Duodenal mucosa (tissue), 2 donors: ENCODE measurements at regions not wholly inside any gene's neighbourhood (a gene's known extent, or its start where the extent isn't known, plus 50 kb on each side); places are given as distances from the start of the nearest gene placed in this dataset.

Source experiments
- H3K27ac ChIP-seq: one replicate; pipeline ENCODE4 v1.7.0; 2013; ENCODE audit warnings: low read depth, low read length
- H3K27me3 ChIP-seq, 2 donors: one replicate each; pipeline ENCODE4 v1.7.0; 2013; ENCODE audit warnings: low read length in 2 of 2, control low read depth in 1 of 2; ENCODE audit not compliant: insufficient read depth in 2 of 2, control insufficient read depth in 1 of 2
- H3K36me3 ChIP-seq, 2 donors: one replicate each; pipeline ENCODE4 v1.7.0; 2013; ENCODE audit warnings: low read length in 2 of 2, control low read depth in 1 of 2; ENCODE audit not compliant: insufficient read depth in 2 of 2, control insufficient read depth in 1 of 2
- H3K4me1 ChIP-seq, 2 donors: one replicate each; pipeline ENCODE4 v1.7.0; 2013; ENCODE audit warnings: low read length in 2 of 2, control low read depth in 1 of 2; ENCODE audit not compliant: insufficient read depth in 2 of 2, control insufficient read depth in 1 of 2
- H3K4me3 ChIP-seq, 2 donors: one replicate each; pipeline ENCODE4 v1.7.0; 2013; ENCODE audit warnings: low read length in 2 of 2, low read depth in 1 of 2
- H3K9ac ChIP-seq, 2 donors: one replicate each; pipeline ENCODE4 v1.7.0; 2013; ENCODE audit warnings: low read length in 2 of 2, low read depth in 1 of 2
- H3K9me3 ChIP-seq, 2 donors: one replicate each; pipeline ENCODE4 v1.7.0; 2013; ENCODE audit warnings: low read length in 2 of 2, control low read depth in 1 of 2; ENCODE audit not compliant: control insufficient read depth in 1 of 2

GRCh38 chr2:129870685-129871241 is 108.7 kb upstream of the RAB6C start:
- no peaks in the 10 kb centered on the region for H3K9me3 ChIP-seq

GRCh38 chr2:129872446-129872845 is 107.0 kb upstream of the RAB6C start:
- H3K36me3 ChIP-seq, result no peaks in the 10 kb centered on the region
- no peaks in the 10 kb centered on the region for H3K9me3 ChIP-seq
- peaks cover 7 to 8% of the 10 kb centered on the region in 2 donors for H3K4me1 ChIP-seq
- H3K27ac ChIP-seq, result no peak overlapping the region
- no peak overlapping the region for H3K4me3 ChIP-seq
- no peaks in the 10 kb centered on the region for H3K27me3 ChIP-seq
- H3K9ac ChIP-seq, result no peak overlapping the region

More at GRCh38 chr2:129870685-129871241, 108.7 kb upstream of the RAB6C start:
- Histone ChIP-seq H3K27ac (no peak overlapping the region), H3K27me3 (no peaks in the 10 kb centered on the region), H3K9ac (no peak overlapping the region), H3K4me3 (no peak overlapping the region), H3K36me3 (no peaks in the 10 kb centered on the region), H3K4me1 (no peaks in the 10 kb centered on the region)

- no peaks in the 10 kb centered on the region for H3K36me3 ChIP-seq
- H3K4me1 ChIP-seq, result peaks cover 7 to 8% of the 10 kb centered on the region in 2 donors
- H3K9ac ChIP-seq, result peak overlapping the region in 1 of 2 donors; percentile 51
- H3K27ac ChIP-seq, result no peak overlapping the region
- no peaks in the 10 kb centered on the region for H3K27me3 ChIP-seq
- H3K4me3 ChIP-seq, result peak overlapping the region; percentile 88 to 94
- H3K9me3 ChIP-seq, result no peaks in the 10 kb centered on the region
Measured at GRCh38 chr2:129876541-129876940, 102.9 kb upstream of the RAB6C start.

GRCh38 chr2:129877289-129877741 is 102.2 kb upstream of the RAB6C start:
- Histone ChIP-seq H3K9me3 (no peaks in the 10 kb centered on the region), H3K4me3 (peak overlapping the region; percentile 88 to 94), H3K27ac (no peak overlapping the region), H3K27me3 (no peaks in the 10 kb centered on the region), H3K36me3 (no peaks in the 10 kb centered on the region), H3K9ac (peak overlapping the region; percentile 51 to 67), H3K4me1 (peaks cover 7 to 8% of the 10 kb centered on the region in 2 donors)

GRCh38 chr2:129877795-129878775 is 101.4 kb upstream of the RAB6C start:
- no peaks in the 10 kb centered on the region for H3K27me3 ChIP-seq
- no peaks in the 10 kb centered on the region for H3K36me3 ChIP-seq
- peaks cover 7 to 8% of the 10 kb centered on the region in 2 donors for H3K4me1 ChIP-seq
- H3K4me3 ChIP-seq, result peak overlapping the region; percentile 44 to 60
- H3K9me3 ChIP-seq, result no peaks in the 10 kb centered on the region
- no peak overlapping the region for H3K27ac ChIP-seq
- H3K9ac ChIP-seq, result peak overlapping the region in 1 of 2 donors; percentile 14

- Histone ChIP-seq H3K27ac (no peak overlapping the region), H3K27me3 (no peaks in the 10 kb centered on the region), H3K9me3 (no peaks in the 10 kb centered on the region), H3K9ac (no peak overlapping the region), H3K4me3 (no peak overlapping the region), H3K36me3 (no peaks in the 10 kb centered on the region), H3K4me1 (peaks cover 7 to 8% of the 10 kb centered on the region in 2 donors)
Measured at GRCh38 chr2:129879614-129880180, 99.8 kb upstream of the RAB6C start.

- no peak overlapping the region for H3K4me3 ChIP-seq
- H3K27me3 ChIP-seq, result no peaks in the 10 kb centered on the region
- no peak overlapping the region for H3K27ac ChIP-seq
- H3K36me3 ChIP-seq, result no peaks in the 10 kb centered on the region
- peaks cover 7 to 8% of the 10 kb centered on the region in 2 donors for H3K4me1 ChIP-seq
- no peak overlapping the region for H3K9ac ChIP-seq
- H3K9me3 ChIP-seq, result no peaks in the 10 kb centered on the region
Measured at GRCh38 chr2:129880309-129880708, 99.2 kb upstream of the RAB6C start.

GRCh38 chr2:129880971-129881370 is 98.5 kb upstream of the RAB6C start:
- no peak overlapping the region for H3K9ac ChIP-seq
- no peaks in the 10 kb centered on the region for H3K36me3 ChIP-seq
- no peak overlapping the region for H3K4me3 ChIP-seq
- H3K9me3 ChIP-seq, result no peaks in the 10 kb centered on the region
- peaks cover 7 to 8% of the 10 kb centered on the region in 2 donors for H3K4me1 ChIP-seq
- no peak overlapping the region for H3K27ac ChIP-seq
- no peaks in the 10 kb centered on the region for H3K27me3 ChIP-seq

GRCh38 chr2:129881786-129882396 is 97.6 kb upstream of the RAB6C start:
- Histone ChIP-seq H3K27ac (no peak overlapping the region), H3K4me3 (no peak overlapping the region), H3K9me3 (no peaks in the 10 kb centered on the region), H3K9ac (no peak overlapping the region), H3K36me3 (no peaks in the 10 kb centered on the region), H3K4me1 (peaks cover 2 to 3% of the 10 kb centered on the region in 2 donors), H3K27me3 (no peaks in the 10 kb centered on the region)
